OCI-LY1 (cell line): ENCODE measurements at regions not wholly inside any gene's neighbourhood (a gene's known extent, or its start where the extent isn't known, plus 50 kb on each side); places are given as distances from the start of the nearest gene placed in this dataset.

Experiments used
- CTCF ChIP-seq: fragments of 200-600 bp; sonication (generic), shearing (Covaris generic); IDR thresholded peaks from 2 replicates; pipeline ENCODE4 v1.5.1; 2017; ENCODE audit warnings: mild to moderate bottlenecking, antibody characterized with exemption, low read length, moderate library complexity, mixed read lengths
- EZH2 ChIP-seq: fragments of 200-600 bp; sonication (generic), shearing (Covaris generic); IDR thresholded peaks from 2 replicates; pipeline ENCODE4 v1.8.0; 2017; ENCODE audit warnings: borderline replicate concordance, mixed run types, mild to moderate bottlenecking, antibody characterized with exemption, low read length, moderate library complexity, mixed read lengths

- TF ChIP-seq EZH2, result no peak
- TF ChIP-seq CTCF, result no peak
These were observed 58.8 kb upstream of the NEK6 start for GRCh38 chr9:124198948-124199347.
